A673 (cell line): ENCODE measurements at regions not wholly inside any gene's neighbourhood (a gene's known extent, or its start where the extent isn't known, plus 50 kb on each side); places are given as distances from the start of the nearest gene placed in this dataset.
"Not testable (repeated sequence)": the region's sequence is repeated elsewhere in the genome, so short reads cannot be mapped to it uniquely, and the experiment has no call there.

Experiments used
- BruUV-seq: library from RNA; stranded (reverse); fragments of 400-500 nt; replicated peaks from 2 replicates; lab custom pipeline; 2021; lab: Mats Ljungman, UMichigan
- CTCF ChIA-PET: fragments of 300-600 bp; sonication (Branson Sonifier 250); formaldehyde crosslinking; loops from one replicate; lab custom pipeline; 2022; ENCODE audit warnings: antibody characterized with exemption; lab: Charles Lee
- POLR2A ChIA-PET: fragments of 300-600 bp; sonication (Branson Sonifier 250); formaldehyde crosslinking; loops from one replicate; lab custom pipeline; 2022; ENCODE audit warnings: antibody characterized with exemption; ENCODE audit not compliant: low non-redundant PET; lab: Charles Lee
- DNase-seq: peaks from one replicate; pipeline ENCODE4 v3.0.0-alpha.2; 2015; ENCODE audit warnings: low spot score
- H3K27ac ChIP-seq: fragments of 200-600 bp; sonication (generic); 2 replicates; pipeline ENCODE4 v1.5.1; 2016; ENCODE audit warnings: mixed run types, low read depth, mild to moderate bottlenecking, mixed read lengths, antibody characterized with exemption, low read length; ENCODE audit not compliant: poor library complexity, severe bottlenecking
- H3K27me3 ChIP-seq: fragments of 200-600 bp; sonication (generic); replicated peaks from 2 replicates; pipeline ENCODE4 v1.6.1; 2017; ENCODE audit warnings: mixed run types, low read depth, mild to moderate bottlenecking, mixed read lengths, antibody characterized with exemption, low read length; ENCODE audit not compliant: insufficient read depth, poor library complexity
- H3K36me3 ChIP-seq: fragments of 200-600 bp; sonication (generic); 2 replicates; pipeline ENCODE4 v1.6.1; 2016; ENCODE audit warnings: mixed run types, mild to moderate bottlenecking, mixed read lengths, antibody characterized with exemption, low read length; ENCODE audit not compliant: insufficient read depth, poor library complexity, severe bottlenecking
- H3K4me1 ChIP-seq: fragments of 200-600 bp; sonication (generic); 2 replicates; pipeline ENCODE4 v1.6.1; 2017; ENCODE audit warnings: mixed run types, mild to moderate bottlenecking, mixed read lengths, antibody characterized with exemption, low read length; ENCODE audit not compliant: insufficient read depth, poor library complexity, severe bottlenecking
- H3K4me3 ChIP-seq: fragments of 200-600 bp; sonication (generic); 2 replicates; pipeline ENCODE4 v1.5.1; 2016; ENCODE audit warnings: low read depth, mixed run types, mild to moderate bottlenecking, mixed read lengths, low read length; ENCODE audit not compliant: poor library complexity, severe bottlenecking
- H3K9me3 ChIP-seq: fragments of 200-600 bp; sonication (generic); 2 replicates; pipeline ENCODE4 v1.6.1; 2016; ENCODE audit warnings: mixed run types, low read depth, mild to moderate bottlenecking, mixed read lengths, antibody characterized with exemption, low read length; ENCODE audit not compliant: poor library complexity, severe bottlenecking
- CTCF ChIP-seq: fragments of 300-800, 200-600 bp; sonication (generic); conservative IDR thresholded peaks from 2 replicates; pipeline ENCODE4 v1.5.1; 2017; ENCODE audit warnings: low read depth, mild to moderate bottlenecking, antibody characterized with exemption, low read length, moderate library complexity, mixed read lengths
- EZH2 ChIP-seq: fragments of 200-600 bp; sonication (generic); IDR thresholded peaks from 2 replicates; pipeline ENCODE4 v1.6.1; 2017; ENCODE audit warnings: borderline replicate concordance, low read depth, mild to moderate bottlenecking, mixed read lengths, antibody characterized with exemption, low read length; ENCODE audit not compliant: poor library complexity, severe bottlenecking
- intact Hi-C: fragments of 100-400 bp; cut with micrococcal nuclease; formaldehyde crosslinking; loops from one replicate; pipeline ENCODE4 v1.10.0; 2022; ENCODE audit not compliant: unreplicated experiment

- ChIA-PET POLR2A (no interaction called here), CTCF (no interaction called here)
- no peaks in the 10 kb centered on the region for H3K4me1 ChIP-seq
- H3K27ac ChIP-seq: no peak overlapping the region
- no peaks in the 10 kb centered on the region for H3K36me3 ChIP-seq
- peaks cover 49% of the 10 kb centered on the region for H3K9me3 ChIP-seq
- BruUV-seq: no TSS peak
- no peaks in the 10 kb centered on the region for H3K27me3 ChIP-seq
- no peak for TF ChIP-seq CTCF
- no peak for DNase-seq
- intact Hi-C loops: no loop called here
- no peak overlapping the region for H3K4me3 ChIP-seq
Observed at GRCh38 chr5:12952409-12952808, 992.1 kb downstream of the DNAH5 start.

- CTCF ChIA-PET: no interaction called here
- Histone ChIP-seq H3K36me3 (no peaks in the 10 kb centered on the region), H3K9me3 (peaks cover 45% of the 10 kb centered on the region), H3K27ac (no peak overlapping the region), H3K4me1 (no peaks in the 10 kb centered on the region), H3K27me3 (no peaks in the 10 kb centered on the region), H3K4me3 (no peak overlapping the region)
- no TSS peak for BruUV-seq
- POLR2A ChIA-PET: no interaction called here
- no peak for DNase-seq
- intact Hi-C loops: no loop called here
- TF ChIP-seq CTCF (no peak), EZH2 (no peak)
Observed at GRCh38 chr5:12951846-12952245, 992.6 kb downstream of the DNAH5 start.

GRCh38 chr5:12947379-12947778 lies 997.1 kb downstream of the DNAH5 start:
- CTCF ChIA-PET: no interaction called here

GRCh38 chr5:12945477-12945876 lies 999.0 kb downstream of the DNAH5 start:
- BruUV-seq, H3K27me3 ChIP-seq, intact Hi-C loops, H3K4me3 ChIP-seq, POLR2A ChIA-PET, DNase-seq, H3K27ac ChIP-seq, CTCF ChIA-PET, H3K4me1 ChIP-seq, H3K36me3 ChIP-seq: not testable (repeated sequence)
- H3K9me3 ChIP-seq: peaks cover 23% of the 10 kb centered on the region

More at GRCh38 chr5:12947379-12947778, 997.1 kb downstream of the DNAH5 start:
- Histone ChIP-seq H3K27me3 (no peaks in the 10 kb centered on the region), H3K9me3 (peaks cover 25% of the 10 kb centered on the region), H3K36me3 (no peaks in the 10 kb centered on the region), H3K4me1 (no peaks in the 10 kb centered on the region), H3K27ac (no peak overlapping the region), H3K4me3 (no peak overlapping the region)
- DNase-seq: no peak
- no TSS peak for BruUV-seq
- POLR2A ChIA-PET: no interaction called here
- TF ChIP-seq EZH2: no peak
- TF ChIP-seq CTCF: no peak
- intact Hi-C loops: no loop called here
